ENCODE measurements at regions not wholly inside any gene's neighbourhood (a gene's known extent, or its start where the extent isn't known, plus 50 kb on each side); places are given as distances from the start of the nearest gene placed in this dataset.
"Not testable (repeated sequence)": the region's sequence is repeated elsewhere in the genome, so short reads cannot be mapped to it uniquely, and the experiment has no call there.

DNA sequence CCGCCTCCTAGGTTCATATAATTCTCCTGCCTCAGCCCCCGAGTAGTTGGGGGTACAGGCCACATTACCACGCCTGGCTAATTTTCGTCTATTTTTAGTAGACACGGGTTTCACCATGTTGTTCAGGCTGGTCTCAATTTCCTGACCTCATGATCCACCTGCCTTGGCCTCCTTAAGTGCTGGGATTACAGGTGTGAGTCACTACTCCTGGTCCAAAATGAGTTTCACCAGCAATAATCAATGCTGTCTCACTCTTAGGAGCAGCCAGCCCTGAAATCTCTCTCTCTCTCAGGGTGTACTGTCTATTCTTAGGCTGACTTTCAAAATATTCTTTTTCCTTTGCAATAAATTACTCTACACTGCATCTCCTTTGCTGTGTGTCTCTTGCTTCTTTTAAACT lies 177.5 kb upstream of the HSFY2 start:
- DNase-seq (ENCODE audit: low read depth in 2 of 2): no peak

DNA sequence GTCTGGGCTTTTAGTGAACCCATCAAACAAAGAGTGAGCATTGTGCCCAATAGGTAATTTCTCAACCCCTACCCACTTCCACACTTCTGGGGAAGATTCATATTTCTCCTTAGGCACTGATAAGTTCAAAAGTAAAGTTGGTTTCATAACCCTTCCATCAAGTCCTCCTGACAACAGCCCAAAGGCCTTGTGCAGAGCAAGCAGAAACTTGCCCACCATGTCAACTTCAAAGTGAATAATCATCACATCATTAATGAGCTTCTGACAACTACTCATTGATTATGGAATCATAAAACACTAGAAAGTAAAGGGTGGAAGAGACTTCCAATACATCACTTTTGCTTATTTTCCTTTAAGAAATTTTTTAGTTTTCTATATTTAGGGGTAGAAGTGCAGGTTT lies 163.3 kb upstream of the HSFY2 start:
- DNase-seq (ENCODE audit: low read depth in 2 of 2): no peak

DNA sequence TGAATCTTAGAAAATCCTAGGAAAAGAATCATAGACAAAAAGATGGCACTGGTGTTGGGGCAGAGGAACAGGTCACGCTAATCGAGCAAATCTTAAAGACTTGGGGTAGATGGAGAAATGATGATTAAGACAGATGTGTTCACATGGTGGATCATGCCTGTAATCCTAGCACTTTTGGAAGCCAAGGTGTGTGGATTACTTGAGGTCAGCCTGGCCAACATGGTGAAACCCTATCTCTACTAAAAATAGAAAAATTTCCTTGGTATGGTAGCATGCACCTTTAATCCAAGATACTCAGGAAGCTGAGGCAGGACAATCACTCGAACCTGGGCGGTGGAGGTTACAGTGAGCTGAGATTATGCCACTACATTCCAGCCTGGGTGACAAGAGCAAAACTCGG lies 145.7 kb upstream of the HSFY2 start:
- no peak for DNase-seq (ENCODE audit: low read depth in 2 of 2)

DNA sequence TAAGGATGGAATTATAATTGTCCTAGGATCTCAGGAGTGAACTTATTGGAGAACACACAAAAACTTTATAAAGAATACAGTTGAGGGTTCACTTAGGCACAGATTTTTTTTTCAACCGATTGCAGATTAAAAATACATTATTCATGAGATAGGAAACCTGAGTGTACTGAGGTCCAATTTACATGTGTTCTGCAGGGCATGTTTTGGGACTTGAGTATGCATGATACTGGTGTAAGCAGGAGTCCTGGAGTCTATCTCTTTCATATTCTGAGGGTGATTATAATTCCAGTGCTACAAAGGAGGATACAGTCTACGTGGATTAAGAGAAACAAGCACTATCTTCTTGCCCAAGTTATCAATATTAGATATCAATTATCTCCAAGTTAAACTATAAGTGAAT lies 139.3 kb upstream of the HSFY2 start:
- no peak for DNase-seq (ENCODE audit: low read depth in 2 of 2)

DNA sequence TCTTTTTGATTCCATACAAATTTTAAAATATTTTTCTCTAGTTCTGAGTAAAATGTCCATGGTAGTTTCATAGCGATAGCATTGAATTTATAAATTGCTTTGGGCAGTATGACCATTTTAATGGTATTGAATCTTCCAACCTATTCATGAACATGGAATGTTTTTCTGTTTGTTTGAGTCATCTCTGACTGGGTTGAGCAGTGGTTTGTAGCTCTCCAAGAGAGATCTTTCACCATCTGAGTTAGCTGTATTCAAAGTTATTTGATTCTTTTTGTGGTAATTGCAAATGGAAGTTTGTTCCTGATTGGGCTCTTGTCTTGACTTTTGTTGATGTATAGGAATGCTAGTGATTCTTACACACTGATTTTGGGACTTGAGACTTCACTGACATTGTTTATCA lies 136.3 kb upstream of the HSFY2 start:
- no peak for DNase-seq (ENCODE audit: low read depth in 2 of 2)

DNA sequence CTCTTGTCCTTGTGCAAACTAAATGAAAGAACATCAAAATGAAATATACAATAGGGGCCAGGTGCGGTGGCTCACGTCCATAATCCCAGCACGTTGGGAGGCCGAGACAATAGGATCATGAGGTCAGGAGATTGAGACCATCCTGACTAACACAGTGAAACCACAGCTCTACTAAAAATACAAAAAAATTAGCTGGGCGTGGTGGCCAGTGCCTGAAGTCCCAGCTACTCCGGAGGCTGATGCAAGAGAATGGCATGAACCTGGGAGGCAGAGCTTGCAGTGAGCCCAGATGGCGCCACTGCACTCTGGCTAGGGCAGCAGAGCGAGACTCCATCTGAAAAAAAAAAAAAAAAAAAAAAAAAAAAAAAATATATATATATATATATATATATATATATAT lies 132.7 kb upstream of the HSFY2 start:
- not testable (repeated sequence) for DNase-seq (ENCODE audit: low read depth in 2 of 2)

DNA sequence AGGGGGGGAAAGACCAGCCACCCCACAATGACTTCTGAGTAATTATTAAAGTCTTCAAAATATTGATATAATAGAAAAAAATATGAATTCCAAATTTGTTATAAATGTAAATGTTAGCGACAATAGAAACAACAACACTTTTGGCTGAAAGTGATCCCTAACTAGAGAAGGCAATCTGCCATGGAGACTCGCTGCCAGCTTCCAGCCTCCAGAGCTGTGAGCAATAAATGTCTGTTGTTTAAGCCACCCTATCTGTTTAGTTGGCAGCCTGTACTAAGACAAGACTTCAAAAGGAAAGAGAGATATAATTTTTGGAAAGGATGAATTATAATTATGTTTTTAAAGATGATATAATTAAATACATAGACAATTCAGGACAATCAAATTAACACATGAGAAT lies 130.8 kb upstream of the HSFY2 start:
- DNase-seq (ENCODE audit: low read depth in 2 of 2): no peak

DNA sequence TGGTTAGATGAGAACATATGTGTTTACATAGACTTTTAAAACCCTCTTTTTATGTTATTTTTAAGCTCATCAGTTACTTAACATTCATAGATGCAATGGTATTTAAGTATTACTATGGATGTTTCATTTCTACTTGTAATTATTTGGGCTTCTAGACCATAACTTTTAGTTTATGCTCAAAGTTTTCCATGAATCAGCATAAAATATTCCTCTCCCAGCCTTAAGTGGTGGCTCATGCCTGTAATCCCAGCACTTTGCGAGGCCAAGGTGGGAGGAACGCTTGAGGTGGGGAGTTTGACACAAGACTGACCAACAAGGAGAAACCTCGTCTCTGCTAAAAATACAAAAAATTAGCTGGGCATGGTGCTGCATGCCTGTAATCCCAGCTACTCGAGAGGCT lies 118.5 kb upstream of the HSFY2 start:
- DNase-seq (ENCODE audit: low read depth in 2 of 2): no peak

DNA sequence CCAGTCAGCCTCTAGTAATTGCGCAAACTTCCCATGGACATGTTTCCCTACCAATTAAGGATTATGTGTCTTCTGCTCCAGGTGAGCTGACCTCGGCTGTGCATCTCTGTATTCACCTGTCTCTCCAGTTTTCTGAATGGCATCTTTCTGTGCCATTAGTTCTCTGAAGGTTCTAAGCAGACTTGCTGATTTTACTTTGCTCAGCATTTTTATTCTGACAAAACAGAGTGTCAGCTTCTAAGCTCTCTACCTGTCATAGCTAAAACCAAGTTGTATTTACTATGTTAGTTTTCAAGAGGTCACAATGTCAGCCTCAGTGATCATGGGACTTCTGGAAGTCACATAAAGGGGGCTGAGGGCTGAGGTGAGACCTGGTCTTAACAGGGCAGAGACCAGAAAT lies 116.0 kb upstream of the HSFY2 start:
- DNase-seq (ENCODE audit: low read depth in 2 of 2): no peak

DNA sequence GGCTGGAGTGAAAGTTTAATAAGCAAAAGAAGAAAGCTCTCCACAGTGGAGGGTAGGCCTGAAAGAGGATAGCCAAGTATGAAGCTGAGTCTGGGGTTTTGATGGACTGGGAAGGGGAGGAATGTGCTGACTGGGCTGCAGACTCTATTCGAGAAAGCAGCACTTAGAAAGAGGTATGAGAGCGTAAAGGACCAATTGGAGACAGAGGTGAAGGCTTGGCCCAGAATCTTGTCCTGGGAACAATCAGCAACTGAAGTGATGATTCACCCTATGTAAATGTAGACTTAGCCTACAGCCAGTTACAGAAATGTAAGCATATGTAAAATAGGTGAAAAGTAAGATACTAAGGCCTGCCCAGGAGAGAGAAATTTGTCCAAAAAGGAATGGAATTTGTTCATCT lies 111.2 kb upstream of the HSFY2 start:
- DNase-seq (ENCODE audit: low read depth in 2 of 2): peak in 1 of 2 experiments; percentile 22

DNA sequence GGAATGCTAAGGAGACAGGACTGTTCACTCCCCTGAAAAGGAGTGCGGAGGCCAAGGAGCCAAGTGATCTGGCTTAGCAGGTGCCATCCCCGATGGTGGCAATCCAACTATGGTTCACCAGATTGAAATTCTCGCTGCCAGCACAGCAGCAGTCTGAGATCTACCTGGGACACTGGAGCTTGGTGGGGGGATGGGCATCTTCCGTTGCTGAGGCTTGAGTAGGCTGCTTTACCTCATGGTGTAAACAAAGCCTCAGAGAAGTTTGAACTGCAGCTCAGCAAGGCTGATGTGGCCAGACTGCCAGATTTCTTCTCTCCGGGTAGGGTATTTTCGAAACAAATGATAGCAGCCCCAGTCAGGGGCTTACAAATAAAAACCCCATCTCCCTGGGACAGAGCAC lies 95.6 kb upstream of the HSFY2 start:
- DNase-seq (ENCODE audit: low read depth in 2 of 2): not testable (repeated sequence)

DNA sequence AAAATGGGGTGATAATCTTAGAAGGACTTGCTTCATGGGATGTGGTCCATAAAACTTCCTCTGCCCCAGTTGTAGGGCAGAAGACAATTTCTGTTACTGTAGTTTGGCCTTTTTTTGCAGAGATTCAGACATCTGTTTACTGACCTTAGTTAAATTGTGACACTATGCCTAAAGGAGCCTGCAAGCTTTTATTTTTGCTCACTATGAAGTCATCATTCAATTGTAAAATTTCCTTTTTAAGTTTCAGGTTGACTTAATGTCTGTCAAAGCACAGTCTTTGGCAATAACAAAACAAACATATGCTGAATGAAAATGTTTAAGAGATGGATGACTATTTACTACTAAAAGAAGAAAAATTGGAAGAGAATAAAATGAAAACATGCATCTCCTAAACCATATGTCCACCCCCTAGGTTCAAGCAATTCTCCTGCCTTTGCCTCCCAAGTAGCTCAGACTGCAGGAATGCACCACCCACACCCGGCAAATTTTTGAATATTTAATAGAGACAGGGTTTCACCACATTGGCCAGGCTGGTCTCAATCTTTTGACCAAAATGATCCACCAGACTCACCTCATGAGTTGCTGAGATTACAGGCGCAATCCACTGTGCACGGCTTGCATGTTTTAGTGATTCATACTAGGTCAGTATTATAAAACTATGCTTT lies 93.5 kb upstream of the HSFY2 start:
- not testable (repeated sequence) for DNase-seq (ENCODE audit: low read depth in 2 of 2)

DNA sequence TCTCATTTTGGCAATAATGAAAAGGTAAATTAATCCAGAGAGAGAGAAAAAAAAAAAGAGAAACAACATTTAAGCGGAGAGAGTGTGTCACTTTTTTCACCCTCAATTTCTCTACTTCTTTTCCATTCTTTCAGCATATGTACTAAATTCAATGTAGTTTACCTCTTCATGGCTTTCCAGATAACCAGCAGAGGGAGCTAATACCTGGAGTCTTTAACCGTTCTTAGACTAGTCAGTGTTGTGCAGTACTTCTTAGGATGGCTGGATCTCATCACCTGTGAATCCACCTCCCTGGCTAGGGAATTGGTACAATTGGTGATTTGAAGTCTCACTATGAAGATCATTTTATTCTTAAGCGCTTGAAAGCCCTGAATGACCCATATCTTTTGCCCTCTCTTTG lies 87.3 kb upstream of the HSFY2 start:
- DNase-seq (ENCODE audit: low read depth in 2 of 2): not testable (repeated sequence)

DNA sequence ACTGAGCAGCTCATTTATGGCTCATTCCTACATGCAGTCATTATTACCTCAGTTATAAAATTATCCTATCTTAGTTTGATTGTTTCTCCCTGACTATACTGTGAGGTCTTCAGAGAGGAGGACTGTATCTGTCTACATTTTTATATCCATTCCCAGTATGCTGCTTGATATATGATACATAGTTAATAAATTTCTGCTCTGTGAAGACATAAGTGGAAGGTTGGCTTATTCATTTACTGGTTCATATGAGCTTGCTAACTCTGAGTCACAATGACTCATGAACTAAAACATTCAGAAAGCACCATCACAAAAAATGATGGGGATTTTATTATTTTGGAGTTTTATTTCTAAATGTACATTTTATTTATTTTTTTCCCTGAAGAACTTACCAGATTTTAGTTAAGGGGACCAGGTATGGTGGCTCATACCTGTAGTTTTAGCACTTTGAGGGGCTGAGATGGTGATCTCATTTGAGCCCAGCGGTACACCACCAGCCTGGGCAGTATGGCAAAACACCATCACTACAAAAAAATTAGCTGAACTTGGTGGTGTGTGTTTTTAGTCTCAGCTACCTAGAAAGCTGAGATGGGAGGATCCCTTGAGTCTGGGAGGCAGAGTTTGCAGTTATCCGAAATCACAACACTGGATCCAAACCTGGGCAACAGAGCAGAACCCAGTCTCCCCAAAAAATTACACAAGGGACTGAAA lies 85.1 kb upstream of the HSFY2 start:
- not testable (repeated sequence) for DNase-seq (ENCODE audit: low read depth in 2 of 2)

DNA sequence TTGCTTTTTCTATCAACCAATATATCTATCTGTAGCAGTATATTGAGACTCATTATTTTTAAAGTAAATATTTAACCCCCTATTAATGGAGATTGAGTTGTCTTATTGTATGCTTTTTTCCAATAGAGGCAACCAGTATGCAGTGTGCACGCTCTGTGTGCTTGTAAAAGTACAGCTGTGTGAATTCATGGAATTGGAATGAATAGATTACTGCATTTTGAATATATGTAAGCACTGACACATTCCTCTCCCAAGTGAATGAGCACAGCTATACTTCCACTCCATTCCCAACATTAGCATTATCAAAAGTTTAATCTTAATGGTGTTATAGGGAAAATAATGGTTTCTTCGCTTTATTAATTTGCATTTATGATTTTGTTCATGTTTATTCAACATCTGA lies 81.6 kb upstream of the HSFY2 start:
- not testable (repeated sequence) for DNase-seq (ENCODE audit: low read depth in 2 of 2)

DNA sequence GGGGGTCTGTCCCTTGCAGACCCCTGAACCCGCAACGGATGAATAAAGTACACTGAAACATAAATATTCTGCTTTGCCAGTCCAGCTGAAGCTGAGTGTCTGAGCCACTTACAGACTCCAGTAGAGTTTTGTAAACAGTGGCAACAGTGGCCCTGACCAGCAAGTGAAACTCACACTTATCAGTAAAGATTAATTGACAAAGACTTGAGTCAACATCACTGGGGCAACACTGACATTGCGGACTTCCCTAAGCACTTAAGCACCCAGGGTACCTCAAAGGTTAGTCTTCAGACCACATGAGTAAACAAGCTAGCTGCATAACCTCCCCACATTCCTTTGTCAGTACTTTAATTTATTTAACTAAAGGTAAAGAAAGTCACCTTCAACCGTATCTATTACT lies 79.8 kb upstream of the HSFY2 start:
- DNase-seq (ENCODE audit: low read depth in 2 of 2): not testable (repeated sequence)

DNA sequence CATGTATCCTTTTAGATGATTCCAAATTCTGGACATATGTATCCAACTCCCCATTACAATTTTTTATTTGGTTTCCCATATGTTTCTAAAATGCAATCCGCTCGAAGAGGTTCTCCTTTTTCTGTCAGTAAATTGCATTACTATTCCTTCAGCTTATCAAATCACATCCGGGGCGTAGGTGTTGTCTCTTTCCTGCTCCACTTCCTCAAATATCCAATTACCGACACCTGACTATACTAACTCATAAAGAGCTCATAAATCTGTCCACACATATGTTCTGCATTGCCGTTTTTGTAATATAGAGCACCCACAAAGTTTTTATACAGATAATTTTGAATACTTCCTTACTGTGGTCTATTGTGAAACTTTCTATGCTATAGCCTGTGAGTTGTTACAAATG lies 63.1 kb upstream of the HSFY2 start:
- not testable (repeated sequence) for DNase-seq (ENCODE audit: low read depth in 2 of 2)

Data from fibroblast of skin of left quadriceps (primary cell).